ENCODE measurements at regions not wholly inside any gene's neighbourhood (a gene's known extent, or its start where the extent isn't known, plus 50 kb on each side); places are given as distances from the start of the nearest gene placed in this dataset.

GRCh38 chr7:86252406-86252805 lies 391.3 kb upstream of the GRM3 start:
- Mint-ChIP-seq H3K9me3 (ENCODE audit: unreplicated experiment) (peaks cover 1% of the 10 kb centered on the region), H3K27ac (ENCODE audit: low read depth, unreplicated experiment) (no peak overlapping the region), H3K27me3 (ENCODE audit: insufficient read depth, unreplicated experiment) (no peaks in the 10 kb centered on the region), H3K36me3 (ENCODE audit: insufficient read depth, unreplicated experiment) (no peaks in the 10 kb centered on the region), H3K4me1 (ENCODE audit: insufficient read depth, unreplicated experiment) (no peaks in the 10 kb centered on the region), H3K4me3 (ENCODE audit: unreplicated experiment) (no peak overlapping the region)
- DNase-seq (ENCODE audit: unreplicated experiment), result no peak
- intact Hi-C loops (cut with micrococcal nuclease), result no loop called here
- POLR2A ChIA-PET, result no interaction called here
- CTCF ChIA-PET, result interaction anchor here (0.5 kb wide), 1 partner anchor 53 kb away, joined by 3 read pairs; no protein-coding TSS in a partner anchor
- no peak for TF ChIP-seq CTCF (IDR thresholded peaks at IDR 0.05; ENCODE audit: unreplicated experiment)
- no TSS peak for BruUV-seq (replicated peaks)

- no peak overlapping the region for H3K4me3 Mint-ChIP-seq (ENCODE audit: unreplicated experiment)
- BruUV-seq (replicated peaks), result no TSS peak
- CTCF ChIA-PET, result no interaction called here
These were observed 394.7 kb upstream of the GRM3 start for GRCh38 chr7:86248977-86249376.

GRCh38 chr7:86243171-86243570 lies 400.5 kb upstream of the GRM3 start:
- Mint-ChIP-seq H3K4me1 (ENCODE audit: insufficient read depth, unreplicated experiment) (no peaks in the 10 kb centered on the region), H3K36me3 (ENCODE audit: insufficient read depth, unreplicated experiment) (no peaks in the 10 kb centered on the region), H3K4me3 (ENCODE audit: unreplicated experiment) (no peak overlapping the region), H3K27ac (ENCODE audit: low read depth, unreplicated experiment) (no peak overlapping the region), H3K9me3 (ENCODE audit: unreplicated experiment) (no peaks in the 10 kb centered on the region), H3K27me3 (ENCODE audit: insufficient read depth, unreplicated experiment) (peaks cover 23% of the 10 kb centered on the region)
- no peak for DNase-seq (ENCODE audit: unreplicated experiment)
- intact Hi-C loops (cut with micrococcal nuclease), result no loop called here
- no TSS peak for BruUV-seq (replicated peaks)
- CTCF ChIA-PET, result no interaction called here
- no peak for TF ChIP-seq CTCF (IDR thresholded peaks at IDR 0.05; ENCODE audit: unreplicated experiment)
- POLR2A ChIA-PET, result no interaction called here

More at GRCh38 chr7:86248977-86249376, 394.7 kb upstream of the GRM3 start:
- Mint-ChIP-seq H3K36me3 (ENCODE audit: insufficient read depth, unreplicated experiment) (no peaks in the 10 kb centered on the region), H3K4me1 (ENCODE audit: insufficient read depth, unreplicated experiment) (no peaks in the 10 kb centered on the region), H3K27me3 (ENCODE audit: insufficient read depth, unreplicated experiment) (no peaks in the 10 kb centered on the region), H3K9me3 (ENCODE audit: unreplicated experiment) (no peaks in the 10 kb centered on the region), H3K27ac (ENCODE audit: low read depth, unreplicated experiment) (no peak overlapping the region)
- intact Hi-C loops (cut with micrococcal nuclease), result no loop called here
- DNase-seq (ENCODE audit: unreplicated experiment), result no peak
- POLR2A ChIA-PET, result no interaction called here
- no peak for TF ChIP-seq CTCF (IDR thresholded peaks at IDR 0.05; ENCODE audit: unreplicated experiment)

- Mint-ChIP-seq H3K9me3 (ENCODE audit: unreplicated experiment) (peaks cover 23% of the 10 kb centered on the region), H3K36me3 (ENCODE audit: insufficient read depth, unreplicated experiment) (no peaks in the 10 kb centered on the region), H3K27me3 (ENCODE audit: insufficient read depth, unreplicated experiment) (no peaks in the 10 kb centered on the region), H3K27ac (ENCODE audit: low read depth, unreplicated experiment) (no peak overlapping the region), H3K4me3 (ENCODE audit: unreplicated experiment) (no peak overlapping the region), H3K4me1 (ENCODE audit: insufficient read depth, unreplicated experiment) (no peaks in the 10 kb centered on the region)
- POLR2A ChIA-PET, result no interaction called here
- BruUV-seq (replicated peaks), result no TSS peak
- no peak for DNase-seq (ENCODE audit: unreplicated experiment)
- CTCF ChIA-PET, result no interaction called here
- no peak for TF ChIP-seq CTCF (IDR thresholded peaks at IDR 0.05; ENCODE audit: unreplicated experiment)
- intact Hi-C loops (cut with micrococcal nuclease), result no loop called here
These were observed 417.5 kb upstream of the GRM3 start for GRCh38 chr7:86226191-86226590.

Data from MCF 10A (cell line).